ENCODE measurements at regions not wholly inside any gene's neighbourhood (a gene's known extent, or its start where the extent isn't known, plus 50 kb on each side); places are given as distances from the start of the nearest gene placed in this dataset.

GRCh38 chr16:86757704-86758040 lies 179.3 kb downstream of the FOXL1 start:
- TF ChIP-seq POLR2AphosphoS5 (IDR thresholded peaks at IDR 0.05; ENCODE audit: low read depth, low read length) (no peak), POLR2A (IDR thresholded peaks at IDR 0.05; ENCODE audit: low read depth, low read length) (no peak)

All from GM12892 (cell line).